ENCODE measurements at regions not wholly inside any gene's neighbourhood (a gene's known extent, or its start where the extent isn't known, plus 50 kb on each side); places are given as distances from the start of the nearest gene placed in this dataset.

GRCh38 chr14:71481021-71481654, 451.1 kb upstream of the RGS6 start:
- no peak overlapping the region for H3K4me3 ChIP-seq
- H3K27ac ChIP-seq (ENCODE audit: low read depth in 1 of 2, low read length in 1 of 2): no peak overlapping the region
- TF ChIP-seq CTCF (IDR thresholded peaks at IDR 0.05; ENCODE audit: control extremely low read depth, extremely low read depth): no peak
- H3K4me1 ChIP-seq (ENCODE audit: control insufficient read depth in 5 of 5, insufficient read depth in 5 of 5, low read length in 5 of 5): peaks cover 0 to 42% (median 5%) of the 10 kb centered on the region in 5 donors
- WGBS, 2 donors: 78 to 83% methylated on average over 4 of the region's 4 CpGs
- H3K36me3 ChIP-seq (ENCODE audit: control insufficient read depth in 4 of 4, insufficient read depth in 4 of 4, low read length in 4 of 4): no peaks in the 10 kb centered on the region
- H3K9me3 ChIP-seq (ENCODE audit: control insufficient read depth in 4 of 4, insufficient read depth in 3 of 4, low read length in 3 of 4): no peaks in the 10 kb centered on the region
- H3K9ac ChIP-seq (ENCODE audit: insufficient read depth in 1 of 2, low read length in 2 of 2): no peak overlapping the region
- no peak for ATAC-seq (ENCODE audit: insufficient read depth, low FRiP score)
- no peak for DNase-seq
- no peaks in the 10 kb centered on the region for H3K27me3 ChIP-seq (ENCODE audit: control insufficient read depth in 3 of 3, insufficient read depth in 3 of 3, low read length in 2 of 3)

- no peaks in the 10 kb centered on the region for H3K36me3 ChIP-seq (ENCODE audit: control insufficient read depth in 4 of 4, insufficient read depth in 4 of 4, low read length in 4 of 4)
- H3K4me3 ChIP-seq: no peak overlapping the region
- H3K4me1 ChIP-seq (ENCODE audit: control insufficient read depth in 5 of 5, insufficient read depth in 5 of 5, low read length in 5 of 5): peaks cover 0 to 43% (median 5%) of the 10 kb centered on the region in 5 donors
- no peaks in the 10 kb centered on the region for H3K27me3 ChIP-seq (ENCODE audit: control insufficient read depth in 3 of 3, insufficient read depth in 3 of 3, low read length in 2 of 3)
- DNase-seq (peak; percentile 50 to 90 (median 84)), ATAC-seq (ENCODE audit: insufficient read depth, low FRiP score) (no peak)
- no peak overlapping the region for H3K9ac ChIP-seq (ENCODE audit: insufficient read depth in 1 of 2, low read length in 2 of 2)
- WGBS, 2 donors: 76% methylated on average over 2 of the region's 2 CpGs
- H3K9me3 ChIP-seq (ENCODE audit: control insufficient read depth in 4 of 4, insufficient read depth in 3 of 4, low read length in 3 of 4): no peaks in the 10 kb centered on the region
- no peak overlapping the region for H3K27ac ChIP-seq (ENCODE audit: low read depth in 1 of 2, low read length in 1 of 2)
- TF ChIP-seq CTCF (IDR thresholded peaks at IDR 0.05; ENCODE audit: control extremely low read depth, extremely low read depth): no peak
Observed at GRCh38 chr14:71482671-71483070, 449.6 kb upstream of the RGS6 start.

- Histone ChIP-seq H3K36me3 (ENCODE audit: control insufficient read depth in 4 of 4, insufficient read depth in 4 of 4, low read length in 4 of 4) (no peaks in the 10 kb centered on the region), H3K9me3 (ENCODE audit: control insufficient read depth in 4 of 4, insufficient read depth in 3 of 4, low read length in 3 of 4) (no peaks in the 10 kb centered on the region), H3K9ac (ENCODE audit: insufficient read depth in 1 of 2, low read length in 2 of 2) (no peak overlapping the region), H3K4me3 (no peak overlapping the region), H3K4me1 (ENCODE audit: control insufficient read depth in 5 of 5, insufficient read depth in 5 of 5, low read length in 5 of 5) (peaks cover 0 to 43% (median 5%) of the 10 kb centered on the region in 5 donors), H3K27ac (ENCODE audit: low read depth in 1 of 2, low read length in 1 of 2) (no peak overlapping the region), H3K27me3 (ENCODE audit: control insufficient read depth in 3 of 3, insufficient read depth in 3 of 3, low read length in 2 of 3) (no peaks in the 10 kb centered on the region)
- 90 to 92% methylated on average over 3 of the region's 3 CpGs for WGBS, 2 donors
- ATAC-seq (ENCODE audit: insufficient read depth, low FRiP score) (no peak), DNase-seq (no peak)
- TF ChIP-seq CTCF (IDR thresholded peaks at IDR 0.05; ENCODE audit: control extremely low read depth, extremely low read depth): no peak
Observed at GRCh38 chr14:71483154-71483553, 449.1 kb upstream of the RGS6 start.

- DNase-seq: no peak
- H3K27me3 ChIP-seq (ENCODE audit: control insufficient read depth in 3 of 3, insufficient read depth in 3 of 3, low read length in 2 of 3): no peaks in the 10 kb centered on the region
- no peak overlapping the region for H3K9ac ChIP-seq (ENCODE audit: insufficient read depth in 1 of 2, low read length in 2 of 2)
- no peaks in the 10 kb centered on the region for H3K9me3 ChIP-seq (ENCODE audit: control insufficient read depth in 4 of 4, insufficient read depth in 3 of 4, low read length in 3 of 4)
- H3K4me3 ChIP-seq: no peak overlapping the region
- WGBS, 2 donors: 72 to 94% methylated on average over 2 of the region's 2 CpGs
- H3K4me1 ChIP-seq (ENCODE audit: control insufficient read depth in 5 of 5, insufficient read depth in 5 of 5, low read length in 5 of 5): peaks cover 0 to 53% (median 4%) of the 10 kb centered on the region in 5 donors
- ATAC-seq (ENCODE audit: insufficient read depth, low FRiP score): no peak
- no peaks in the 10 kb centered on the region for H3K36me3 ChIP-seq (ENCODE audit: control insufficient read depth in 4 of 4, insufficient read depth in 4 of 4, low read length in 4 of 4)
- TF ChIP-seq CTCF (IDR thresholded peaks at IDR 0.05; ENCODE audit: control extremely low read depth, extremely low read depth): no peak
- H3K27ac ChIP-seq (ENCODE audit: low read depth in 1 of 2, low read length in 1 of 2): no peak overlapping the region
Observed at GRCh38 chr14:71485833-71486232, 446.4 kb upstream of the RGS6 start.

Measured in lung (tissue), 11 donors.